Stomach (tissue), 8 donors: ENCODE measurements at regions not wholly inside any gene's neighbourhood (a gene's known extent, or its start where the extent isn't known, plus 50 kb on each side); places are given as distances from the start of the nearest gene placed in this dataset.

ENCODE experiments used
- DNase-seq, 2 donors: peaks; one replicate each; pipeline versions ENCODE4 v3.0.0 to v3.0.0-alpha.2; 2013 to 2019
- H3K27ac ChIP-seq, 5 donors: fragments of 200-600 bp in 4 of 5; sonication (generic) in 4 of 5; one replicate each; pipeline ENCODE4 v1.5.1; 2013 to 2019; ENCODE audit warnings: mild to moderate bottlenecking in 1 of 5, moderate library complexity in 1 of 5
- H3K27me3 ChIP-seq, 3 donors: fragments of 200-600 bp; sonication (generic); one replicate each; pipeline ENCODE4 v1.5.1; 2017 to 2019; ENCODE audit warnings: mixed run types in 1 of 3
- H3K36me3 ChIP-seq, 4 donors: fragments of 200-600 bp; sonication (generic); 1 replicate in 3 of 4; 2 replicates in 1 of 4; pipeline ENCODE4 v1.5.1; 2016 to 2019
- H3K4me1 ChIP-seq, 4 donors: fragments of 200-600 bp; sonication (generic); one replicate each; pipeline ENCODE4 v1.5.1; 2016 to 2019
- H3K4me3 ChIP-seq, 4 donors: fragments of 200-600 bp; sonication (generic) in 3 of 4; one replicate each; pipeline ENCODE4 v1.5.1; 2016 to 2019; ENCODE audit warnings: mild to moderate bottlenecking in 1 of 4
- H3K9me3 ChIP-seq, 4 donors: fragments of 200-600 bp; sonication (generic); one replicate each; pipeline ENCODE4 v1.5.1; 2016 to 2019
- EP300 ChIP-seq: sonication (generic); formaldehyde crosslinking; IDR thresholded peaks from one replicate; pipeline ENCODE4 v1.6.1; 2017; ENCODE audit warnings: antibody characterized with exemption
- POLR2A ChIP-seq, 4 donors: fragments of 450-650 bp; IDR thresholded peaks; one replicate each; pipeline ENCODE4 v1.6.1; 2016; ENCODE audit warnings: antibody characterized with exemption in 4 of 4, control low read depth in 2 of 4, mild to moderate bottlenecking in 1 of 4, moderate library complexity in 1 of 4
- POLR2AphosphoS5 ChIP-seq, 3 donors: sonication (generic); formaldehyde crosslinking; IDR thresholded peaks; one replicate each; pipeline ENCODE4 v1.6.1; 2016; ENCODE audit warnings: antibody characterized with exemption in 3 of 3
- WGBS, 5 donors: extraction: QIAGEN DNeasy Blood & Tissue Kit in 3 of 5; methylation state at CpG; one replicate each; pipeline versions ENCODE4 v1.1.5 to v1.1.7; 2013 to 2018; 5-methylcytosine and 5-hydroxymethylcytosine counted together
- intact Hi-C: fragments of 100-400 bp; cut with DNase I; formaldehyde crosslinking; loops from one replicate; pipeline ENCODE4 v1.15.1; 2023; ENCODE audit warnings: low total_unique reads
- TF ChIP-seq, protein P1 (sequence below), 7 experiments: fragments of 450-650 bp in 4 of 7; fragments of 200-600 bp in 3 of 7; sonication (generic) in 3 of 7; IDR thresholded peaks; one replicate each; pipeline ENCODE4 v1.5.1; 2016 to 2019; ENCODE audit warnings: antibody characterized with exemption in 7 of 7, control low read depth in 2 of 7, mild to moderate bottlenecking in 1 of 7
- donor health status: healthy with polysubstance abuse.
- donor health status: Bipolar disorder and iron deficiency.
- donor health status: healthy.

DNA sequence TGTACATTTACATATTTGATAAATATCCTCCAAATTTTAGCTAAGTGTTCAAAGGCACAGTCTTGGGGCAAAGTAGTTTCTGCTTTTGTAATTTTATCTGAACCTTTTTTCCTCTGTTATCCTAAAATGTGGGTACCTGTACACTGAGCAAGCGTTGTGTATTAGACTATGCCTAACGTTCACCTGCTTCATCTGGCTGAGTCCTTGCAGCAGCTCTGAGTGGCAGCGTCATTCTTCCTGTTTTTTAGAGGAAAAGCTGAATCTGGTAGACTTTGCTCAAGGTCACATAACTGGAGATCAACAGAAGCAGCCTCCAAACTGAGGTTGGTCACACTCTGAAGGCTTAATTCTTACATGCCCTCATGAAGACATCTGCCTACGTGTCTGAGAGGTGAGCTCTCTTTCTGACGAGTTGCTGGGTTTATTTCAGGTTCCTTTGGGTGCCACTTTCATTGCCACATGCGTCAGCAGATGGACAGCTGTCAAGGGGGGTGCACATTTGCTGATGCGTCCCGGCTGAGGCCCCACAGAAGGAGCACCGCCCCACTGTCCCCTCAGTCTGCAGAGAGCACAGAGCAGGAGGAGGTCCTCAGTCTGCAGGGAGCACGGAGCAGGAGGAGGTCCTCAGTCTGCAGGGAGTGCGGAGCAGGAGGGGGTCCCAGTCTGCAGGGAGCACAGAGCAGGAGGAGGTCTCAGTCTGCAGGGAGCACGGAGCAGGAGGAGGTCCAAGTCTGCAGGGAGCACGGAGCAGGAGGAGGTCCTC, 406.5 kb upstream of the SHH start:
- Histone ChIP-seq H3K4me3 (no peak overlapping the region), H3K9me3 (no peaks in the 10 kb centered on the region), H3K36me3 (no peaks in the 10 kb centered on the region), H3K27ac (no peak overlapping the region), H3K27me3 (no peaks in the 10 kb centered on the region), H3K4me1 (no peaks in the 10 kb centered on the region)
- DNase-seq = no peak
- intact Hi-C loops = no loop called here
- 68 to 80% (median 73%) methylated on average over 13 of the region's 13 CpGs for WGBS, 5 donors
- no peak for TF ChIP-seq POLR2A (IDR thresholded peaks at IDR 0.05)
- TF ChIP-seq EP300 = no peak
- no peak for TF ChIP-seq POLR2AphosphoS5 (IDR thresholded peaks at IDR 0.05)
- TF ChIP-seq, protein P1, sequence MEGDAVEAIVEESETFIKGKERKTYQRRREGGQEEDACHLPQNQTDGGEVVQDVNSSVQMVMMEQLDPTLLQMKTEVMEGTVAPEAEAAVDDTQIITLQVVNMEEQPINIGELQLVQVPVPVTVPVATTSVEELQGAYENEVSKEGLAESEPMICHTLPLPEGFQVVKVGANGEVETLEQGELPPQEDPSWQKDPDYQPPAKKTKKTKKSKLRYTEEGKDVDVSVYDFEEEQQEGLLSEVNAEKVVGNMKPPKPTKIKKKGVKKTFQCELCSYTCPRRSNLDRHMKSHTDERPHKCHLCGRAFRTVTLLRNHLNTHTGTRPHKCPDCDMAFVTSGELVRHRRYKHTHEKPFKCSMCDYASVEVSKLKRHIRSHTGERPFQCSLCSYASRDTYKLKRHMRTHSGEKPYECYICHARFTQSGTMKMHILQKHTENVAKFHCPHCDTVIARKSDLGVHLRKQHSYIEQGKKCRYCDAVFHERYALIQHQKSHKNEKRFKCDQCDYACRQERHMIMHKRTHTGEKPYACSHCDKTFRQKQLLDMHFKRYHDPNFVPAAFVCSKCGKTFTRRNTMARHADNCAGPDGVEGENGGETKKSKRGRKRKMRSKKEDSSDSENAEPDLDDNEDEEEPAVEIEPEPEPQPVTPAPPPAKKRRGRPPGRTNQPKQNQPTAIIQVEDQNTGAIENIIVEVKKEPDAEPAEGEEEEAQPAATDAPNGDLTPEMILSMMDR (IDR thresholded peaks at IDR 0.05) = no peak

- WGBS, 5 donors = 80 to 89% (median 87%) methylated on average over 6 of the region's 6 CpGs
- no peak for DNase-seq
Observed at GRCh38 chr7:156217803-156218202, 405.5 kb upstream of the SHH start.

GRCh38 chr7:156209087-156209486, 396.8 kb upstream of the SHH start:
- intact Hi-C loops = no loop called here
- no peaks in the 10 kb centered on the region for H3K36me3 ChIP-seq
- DNase-seq = no peak
- no peaks in the 10 kb centered on the region for H3K27me3 ChIP-seq
- H3K4me1 ChIP-seq = no peaks in the 10 kb centered on the region
- no peak overlapping the region for H3K27ac ChIP-seq
- TF ChIP-seq, protein P1 (IDR thresholded peaks at IDR 0.05) = no peak
- TF ChIP-seq POLR2A (IDR thresholded peaks at IDR 0.05) (no peak), POLR2AphosphoS5 (IDR thresholded peaks at IDR 0.05) (no peak), EP300 (no peak)
- H3K4me3 ChIP-seq = no peak overlapping the region
- 73 to 80% (median 77%) methylated on average over 7 of the region's 7 CpGs for WGBS, 5 donors
- H3K9me3 ChIP-seq = no peaks in the 10 kb centered on the region

More at GRCh38 chr7:156217803-156218202, 405.5 kb upstream of the SHH start:
- TF ChIP-seq EP300 = no peak
- TF ChIP-seq POLR2AphosphoS5 (IDR thresholded peaks at IDR 0.05) = no peak
- TF ChIP-seq, protein P1 (IDR thresholded peaks at IDR 0.05) = no peak
- no peak for TF ChIP-seq POLR2A (IDR thresholded peaks at IDR 0.05)
- H3K4me1 ChIP-seq = no peaks in the 10 kb centered on the region
- H3K27ac ChIP-seq = no peak overlapping the region
- H3K9me3 ChIP-seq = no peaks in the 10 kb centered on the region
- H3K27me3 ChIP-seq = no peaks in the 10 kb centered on the region
- intact Hi-C loops = no loop called here
- H3K36me3 ChIP-seq = no peaks in the 10 kb centered on the region
- no peak overlapping the region for H3K4me3 ChIP-seq

GRCh38 chr7:156207306-156207705, 395.0 kb upstream of the SHH start:
- intact Hi-C loops = no loop called here
- TF ChIP-seq POLR2AphosphoS5 (IDR thresholded peaks at IDR 0.05) = no peak
- no peak for TF ChIP-seq POLR2A (IDR thresholded peaks at IDR 0.05)
- TF ChIP-seq EP300 = no peak
- TF ChIP-seq, protein P1 (IDR thresholded peaks at IDR 0.05) = no peak
- Histone ChIP-seq H3K9me3 (no peaks in the 10 kb centered on the region), H3K27me3 (no peaks in the 10 kb centered on the region), H3K27ac (no peak overlapping the region), H3K4me3 (no peak overlapping the region), H3K36me3 (no peaks in the 10 kb centered on the region), H3K4me1 (no peaks in the 10 kb centered on the region)
- WGBS, 5 donors = 86 to 91% (median 89%) methylated on average over 6 of the region's 6 CpGs
- DNase-seq = no peak
